ENCODE measurements at regions not wholly inside any gene's neighbourhood (a gene's known extent, or its start where the extent isn't known, plus 50 kb on each side); places are given as distances from the start of the nearest gene placed in this dataset.

GRCh38 chr5:164627021-164627420 is 1121.6 kb downstream of the MAT2B start:
- no peak for TF ChIP-seq CTCF (IDR thresholded peaks at IDR 0.05; ENCODE audit: insufficient read depth, low read length, severe bottlenecking)
- DNase-seq (ENCODE audit: low read depth) (no peak), FAIRE-seq (no peak)
- H3K36me3 ChIP-seq (ENCODE audit: control insufficient read depth, insufficient read depth, low read length) = no peaks in the 10 kb centered on the region
- no peaks in the 10 kb centered on the region for H3K27me3 ChIP-seq (ENCODE audit: control insufficient read depth, insufficient read depth, low read length)
- H3K4me3 ChIP-seq (ENCODE audit: low read depth, low read length) = no peak overlapping the region

GRCh38 chr5:164636456-164636855 is 1131.0 kb downstream of the MAT2B start:
- no peak for TF ChIP-seq CTCF (IDR thresholded peaks at IDR 0.05; ENCODE audit: insufficient read depth, low read length, severe bottlenecking)
- H3K4me3 ChIP-seq (ENCODE audit: low read depth, low read length) = no peak overlapping the region
- FAIRE-seq = no peak

GRCh38 chr5:164637931-164638521 is 1132.6 kb downstream of the MAT2B start:
- no peak for FAIRE-seq
- DNase-seq (ENCODE audit: low read depth) = no peak
- H3K4me3 ChIP-seq (ENCODE audit: low read depth, low read length) = no peak overlapping the region
- TF ChIP-seq CTCF (IDR thresholded peaks at IDR 0.05; ENCODE audit: insufficient read depth, low read length, severe bottlenecking) = no peak
- H3K27me3 ChIP-seq (ENCODE audit: control insufficient read depth, insufficient read depth, low read length) = no peaks in the 10 kb centered on the region
- no peaks in the 10 kb centered on the region for H3K36me3 ChIP-seq (ENCODE audit: control insufficient read depth, insufficient read depth, low read length)

More at GRCh38 chr5:164636456-164636855, 1131.0 kb downstream of the MAT2B start:
- Histone ChIP-seq H3K36me3 (ENCODE audit: control insufficient read depth, insufficient read depth, low read length) (no peaks in the 10 kb centered on the region), H3K27me3 (ENCODE audit: control insufficient read depth, insufficient read depth, low read length) (no peaks in the 10 kb centered on the region)
- no peak for DNase-seq (ENCODE audit: low read depth)

DNA sequence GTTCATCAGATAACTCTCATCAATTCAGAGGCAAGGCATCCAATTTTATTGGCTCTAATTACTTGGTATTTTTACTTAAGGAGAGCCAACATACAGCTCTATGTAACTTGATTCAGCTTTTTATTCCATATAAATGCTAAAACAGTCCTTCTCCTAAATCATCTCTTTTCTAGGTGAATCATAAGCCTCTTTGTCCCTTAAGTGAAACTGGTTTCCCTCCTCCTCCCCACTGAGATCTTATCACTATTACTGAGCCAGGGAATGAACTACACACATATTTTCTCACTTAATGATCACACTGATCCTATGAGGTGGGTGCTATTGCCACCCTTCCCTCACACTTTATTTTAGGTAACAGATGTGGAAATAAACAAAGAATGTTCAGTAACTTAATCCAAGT is 1143.8 kb downstream of the MAT2B start:
- no peak overlapping the region for H3K4me3 ChIP-seq (ENCODE audit: low read depth, low read length)
- DNase-seq (ENCODE audit: low read depth) (no peak), FAIRE-seq (no peak)
- no peak for TF ChIP-seq CTCF (IDR thresholded peaks at IDR 0.05; ENCODE audit: insufficient read depth, low read length, severe bottlenecking)
- H3K36me3 ChIP-seq (ENCODE audit: control insufficient read depth, insufficient read depth, low read length) = no peaks in the 10 kb centered on the region
- no peaks in the 10 kb centered on the region for H3K27me3 ChIP-seq (ENCODE audit: control insufficient read depth, insufficient read depth, low read length)

- H3K4me3 ChIP-seq (ENCODE audit: low read depth, low read length) = no peak overlapping the region
- no peak for DNase-seq (ENCODE audit: low read depth)
- H3K36me3 ChIP-seq (ENCODE audit: control insufficient read depth, insufficient read depth, low read length) = no peaks in the 10 kb centered on the region
- TF ChIP-seq CTCF (IDR thresholded peaks at IDR 0.05; ENCODE audit: insufficient read depth, low read length, severe bottlenecking) = no peak
- no peak for FAIRE-seq
- no peaks in the 10 kb centered on the region for H3K27me3 ChIP-seq (ENCODE audit: control insufficient read depth, insufficient read depth, low read length)
Measured at GRCh38 chr5:164650427-164650826, 1145.0 kb downstream of the MAT2B start.

Measured in bronchial epithelial cell (primary cell).